Progenitor cell of endocrine pancreas (in vitro differentiated cells): ENCODE measurements at regions not wholly inside any gene's neighbourhood (a gene's known extent, or its start where the extent isn't known, plus 50 kb on each side); places are given as distances from the start of the nearest gene placed in this dataset.
"Not testable (repeated sequence)": the region's sequence is repeated elsewhere in the genome, so short reads cannot be mapped to it uniquely, and the experiment has no call there.

Source experiments
- DNase-seq: peaks from one replicate; pipeline ENCODE4 v3.0.0; 2021; ENCODE audit warnings: low spot score; ENCODE audit not compliant: unreplicated experiment
- H3K27ac Mint-ChIP-seq: 2 replicates; pipeline ENCODE4 v1.8.0; 2021; ENCODE audit warnings: mild to moderate bottlenecking, moderate library complexity, mixed read lengths
- H3K27me3 Mint-ChIP-seq: 2 replicates; pipeline ENCODE4 v1.8.0; 2021; ENCODE audit warnings: mixed read lengths
- H3K36me3 Mint-ChIP-seq: 2 replicates; pipeline ENCODE4 v1.8.0; 2022; ENCODE audit warnings: mixed read lengths; ENCODE audit not compliant: insufficient read depth
- H3K4me1 Mint-ChIP-seq: 2 replicates; pipeline ENCODE4 v1.8.0; 2021; ENCODE audit warnings: low read depth, mixed read lengths
- H3K4me3 Mint-ChIP-seq: 2 replicates; pipeline ENCODE4 v1.8.0; 2021; ENCODE audit warnings: low read depth, mild to moderate bottlenecking, moderate library complexity, mixed read lengths
- H3K9me3 Mint-ChIP-seq: 2 replicates; pipeline ENCODE4 v1.8.0; 2021; ENCODE audit warnings: low read depth, mixed read lengths
- TF ChIP-seq, protein P1 (sequence below): fragments of 200-600 bp; sonication (generic); IDR thresholded peaks from one replicate; pipeline ENCODE4 v1.5.0; 2021; ENCODE audit warnings: antibody characterized with exemption, mild to moderate bottlenecking; ENCODE audit not compliant: unreplicated experiment

GRCh38 chr4:127484117-127484516 lies 148.6 kb upstream of the INTU start:
- no peak overlapping the region for H3K27ac Mint-ChIP-seq
- no peak overlapping the region for H3K4me3 Mint-ChIP-seq
- no peaks in the 10 kb centered on the region for H3K4me1 Mint-ChIP-seq
- H3K9me3 Mint-ChIP-seq = no peaks in the 10 kb centered on the region
- no peak for DNase-seq
- no peaks in the 10 kb centered on the region for H3K27me3 Mint-ChIP-seq
- no peaks in the 10 kb centered on the region for H3K36me3 Mint-ChIP-seq
- TF ChIP-seq, protein P1, sequence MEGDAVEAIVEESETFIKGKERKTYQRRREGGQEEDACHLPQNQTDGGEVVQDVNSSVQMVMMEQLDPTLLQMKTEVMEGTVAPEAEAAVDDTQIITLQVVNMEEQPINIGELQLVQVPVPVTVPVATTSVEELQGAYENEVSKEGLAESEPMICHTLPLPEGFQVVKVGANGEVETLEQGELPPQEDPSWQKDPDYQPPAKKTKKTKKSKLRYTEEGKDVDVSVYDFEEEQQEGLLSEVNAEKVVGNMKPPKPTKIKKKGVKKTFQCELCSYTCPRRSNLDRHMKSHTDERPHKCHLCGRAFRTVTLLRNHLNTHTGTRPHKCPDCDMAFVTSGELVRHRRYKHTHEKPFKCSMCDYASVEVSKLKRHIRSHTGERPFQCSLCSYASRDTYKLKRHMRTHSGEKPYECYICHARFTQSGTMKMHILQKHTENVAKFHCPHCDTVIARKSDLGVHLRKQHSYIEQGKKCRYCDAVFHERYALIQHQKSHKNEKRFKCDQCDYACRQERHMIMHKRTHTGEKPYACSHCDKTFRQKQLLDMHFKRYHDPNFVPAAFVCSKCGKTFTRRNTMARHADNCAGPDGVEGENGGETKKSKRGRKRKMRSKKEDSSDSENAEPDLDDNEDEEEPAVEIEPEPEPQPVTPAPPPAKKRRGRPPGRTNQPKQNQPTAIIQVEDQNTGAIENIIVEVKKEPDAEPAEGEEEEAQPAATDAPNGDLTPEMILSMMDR = no peak

GRCh38 chr4:127486248-127486647 lies 146.5 kb upstream of the INTU start:
- Mint-ChIP-seq H3K27ac (no peak overlapping the region), H3K9me3 (no peaks in the 10 kb centered on the region), H3K36me3 (no peaks in the 10 kb centered on the region), H3K4me3 (no peak overlapping the region), H3K27me3 (no peaks in the 10 kb centered on the region), H3K4me1 (no peaks in the 10 kb centered on the region)
- TF ChIP-seq, protein P1 = no peak
- DNase-seq = no peak

DNA sequence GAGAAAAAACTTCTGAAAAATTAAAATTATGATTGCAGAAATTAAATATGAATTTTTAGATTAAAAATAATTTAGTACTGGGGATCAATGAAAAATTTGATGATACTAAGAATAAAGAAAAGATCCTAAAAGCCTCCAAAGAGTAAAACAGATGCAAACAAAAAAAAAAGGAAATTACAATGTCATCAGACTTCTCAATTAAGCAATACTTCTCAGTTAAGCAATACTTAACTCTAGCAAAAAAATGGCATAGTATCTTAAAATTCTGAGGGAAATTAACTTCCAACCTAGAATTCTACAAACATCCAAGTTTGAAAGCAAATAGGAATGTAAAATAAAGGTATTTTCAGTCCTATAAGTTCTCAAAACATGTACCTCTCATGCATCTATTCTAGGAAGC lies 141.2 kb upstream of the INTU start:
- Mint-ChIP-seq H3K4me3 (no peak overlapping the region), H3K36me3 (no peaks in the 10 kb centered on the region), H3K27ac (no peak overlapping the region), H3K27me3 (no peaks in the 10 kb centered on the region), H3K9me3 (no peaks in the 10 kb centered on the region), H3K4me1 (no peaks in the 10 kb centered on the region)
- TF ChIP-seq, protein P1 = no peak
- no peak for DNase-seq

GRCh38 chr4:127496875-127497274 lies 135.9 kb upstream of the INTU start:
- H3K27ac Mint-ChIP-seq, H3K4me3 Mint-ChIP-seq, DNase-seq, H3K27me3 Mint-ChIP-seq, H3K36me3 Mint-ChIP-seq, H3K9me3 Mint-ChIP-seq, H3K4me1 Mint-ChIP-seq: not testable (repeated sequence)

DNA sequence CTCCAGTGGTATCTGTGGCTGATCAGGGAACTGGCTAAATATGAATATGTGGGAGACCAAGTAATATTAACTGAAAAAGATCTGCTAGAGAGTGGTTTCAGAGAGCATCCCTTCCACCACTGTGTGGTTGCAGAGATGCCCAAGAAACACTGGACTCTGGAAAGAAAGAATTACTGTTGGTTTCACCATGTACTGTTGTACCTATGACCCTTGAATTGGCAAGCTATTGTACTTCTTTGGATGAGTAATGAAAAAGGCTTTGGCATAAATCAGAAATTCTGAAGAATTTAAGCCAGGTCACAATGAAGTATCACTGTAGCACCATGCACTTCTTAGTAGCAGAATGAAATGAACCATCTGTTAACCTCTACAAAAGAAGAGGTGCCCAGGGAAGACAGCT lies 134.4 kb upstream of the INTU start:
- Mint-ChIP-seq H3K27ac (no peak overlapping the region), H3K27me3 (no peaks in the 10 kb centered on the region), H3K4me1 (peaks cover 5% of the 10 kb centered on the region), H3K36me3 (no peaks in the 10 kb centered on the region), H3K9me3 (no peaks in the 10 kb centered on the region), H3K4me3 (no peak overlapping the region)
- TF ChIP-seq, protein P1 = no peak
- no peak for DNase-seq

DNA sequence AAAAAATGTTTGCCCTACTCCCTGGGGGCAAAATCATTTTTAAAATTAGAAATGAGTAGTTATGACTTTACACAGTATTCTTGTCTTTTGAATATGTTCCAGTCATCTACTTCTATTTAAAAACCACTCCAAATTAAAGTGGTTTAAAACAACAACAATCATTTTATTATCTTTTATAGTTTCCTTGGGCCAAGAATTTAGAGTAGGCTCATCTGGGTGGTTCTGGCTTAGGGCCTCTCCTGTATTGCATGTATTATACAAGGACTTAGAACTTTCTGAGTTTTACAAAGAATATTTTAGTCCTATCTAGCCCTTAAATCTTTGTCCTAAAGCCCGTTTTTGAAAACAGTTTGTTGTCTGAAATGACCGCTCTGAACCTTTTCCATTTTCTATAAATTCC lies 132.5 kb upstream of the INTU start:
- no peaks in the 10 kb centered on the region for H3K36me3 Mint-ChIP-seq
- no peak overlapping the region for H3K4me3 Mint-ChIP-seq
- H3K9me3 Mint-ChIP-seq = no peaks in the 10 kb centered on the region
- no peak overlapping the region for H3K27ac Mint-ChIP-seq
- TF ChIP-seq, protein P1 = no peak
- no peak for DNase-seq
- H3K4me1 Mint-ChIP-seq = peaks cover 5% of the 10 kb centered on the region
- H3K27me3 Mint-ChIP-seq = no peaks in the 10 kb centered on the region
